Activated CD4-positive, alpha-beta T cell treated with anti-CD3 and anti-CD28 coated beads, Interleukin-10, Interleukin-2, amounts not matched to agents 100 ng/mL and 50 ng/mL, durations not matched to agents 16 hours and 8 hours (primary cell): ENCODE measurements at regions not wholly inside any gene's neighbourhood (a gene's known extent, or its start where the extent isn't known, plus 50 kb on each side); places are given as distances from the start of the nearest gene placed in this dataset.

Experiments
- DNase-seq: peaks from one replicate; pipeline ENCODE4 v3.0.0-alpha.2; 2020

DNA sequence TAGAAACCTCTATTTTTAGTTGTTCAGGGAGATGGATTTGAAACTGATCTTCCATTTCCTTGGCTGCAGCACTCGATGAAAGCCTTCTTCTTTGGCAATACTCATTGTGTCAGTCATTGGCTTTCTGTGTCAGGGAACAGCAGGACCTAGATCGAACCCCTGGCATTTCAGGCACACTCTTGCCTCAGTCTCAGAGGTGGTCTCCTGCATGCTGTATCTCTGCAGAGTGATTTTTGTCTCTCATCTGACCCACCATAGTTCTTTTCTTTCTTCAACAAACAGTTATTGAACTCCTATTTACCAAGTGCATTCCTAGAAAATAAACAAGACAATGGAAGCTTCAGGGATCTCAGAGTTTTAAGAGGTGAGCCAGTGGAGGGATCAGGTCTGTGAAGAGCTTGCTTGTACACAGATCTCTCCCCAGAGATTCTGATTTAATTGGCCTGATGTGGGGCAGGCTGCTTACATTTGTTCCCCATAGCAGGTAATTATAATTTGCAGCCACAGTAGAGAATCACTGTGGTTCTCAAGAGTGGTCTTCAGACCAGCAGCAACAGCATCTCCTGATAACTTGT is 473.1 kb upstream of the TCF4 start:
- DNase-seq: no peak

DNA sequence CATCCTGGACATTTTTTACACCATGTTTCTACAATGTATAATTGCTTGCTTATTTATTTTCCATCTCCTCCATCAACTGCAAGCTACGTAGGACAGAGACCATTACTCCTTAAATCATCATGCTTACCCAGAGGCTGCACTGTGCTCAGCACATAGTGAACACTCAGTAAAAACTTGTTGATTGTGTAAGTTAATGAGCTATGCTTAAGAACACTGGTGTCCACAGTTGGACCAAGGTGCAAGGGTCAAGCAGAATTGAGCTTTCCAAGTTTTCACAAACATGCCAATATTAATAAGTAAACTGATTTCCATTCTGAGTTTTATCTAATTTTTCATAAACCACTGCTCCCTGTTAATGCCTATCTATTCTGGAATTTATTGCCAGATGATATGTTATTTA is 464.2 kb upstream of the TCF4 start:
- DNase-seq: no peak

DNA sequence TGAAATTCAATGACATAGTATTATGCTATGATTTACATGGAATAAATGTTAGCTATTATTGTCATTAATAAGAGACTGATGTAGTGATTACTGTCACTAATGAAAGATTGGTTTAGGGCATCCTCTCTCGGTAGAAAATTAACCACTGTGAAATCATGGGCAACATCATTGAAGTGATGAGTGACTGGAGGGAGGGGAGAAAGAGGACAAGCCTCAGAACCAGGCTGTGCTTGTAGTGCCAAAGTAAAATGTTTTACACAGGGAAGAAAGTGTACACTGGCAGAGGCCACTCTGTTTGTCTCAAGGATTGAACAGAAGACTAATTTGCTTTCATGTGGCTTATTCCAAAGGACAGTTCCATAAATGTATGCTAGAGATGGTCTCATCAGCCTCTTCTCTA is 456.2 kb upstream of the TCF4 start:
- DNase-seq: no peak

DNA sequence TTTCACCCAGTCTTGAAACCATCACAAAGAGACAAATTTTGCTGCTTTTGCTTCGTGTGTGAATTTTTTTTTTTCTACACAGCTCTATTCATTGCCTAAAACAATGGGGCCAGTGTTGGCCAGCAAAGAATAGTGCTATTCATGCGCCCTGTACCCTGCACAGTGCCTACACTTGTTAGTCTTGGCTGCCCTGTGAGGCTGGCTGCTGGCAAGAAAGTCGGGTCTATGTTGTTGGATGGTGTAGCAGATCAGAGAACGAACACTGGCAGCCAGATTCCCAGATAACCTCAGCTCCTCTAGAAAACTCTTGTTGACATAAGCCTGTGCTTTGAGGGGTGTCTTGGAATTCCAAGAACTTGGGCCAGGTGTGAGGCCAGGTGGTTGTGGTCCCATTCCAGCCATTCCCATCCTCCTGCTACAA is 455.7 kb upstream of the TCF4 start:
- DNase-seq: no peak

DNA sequence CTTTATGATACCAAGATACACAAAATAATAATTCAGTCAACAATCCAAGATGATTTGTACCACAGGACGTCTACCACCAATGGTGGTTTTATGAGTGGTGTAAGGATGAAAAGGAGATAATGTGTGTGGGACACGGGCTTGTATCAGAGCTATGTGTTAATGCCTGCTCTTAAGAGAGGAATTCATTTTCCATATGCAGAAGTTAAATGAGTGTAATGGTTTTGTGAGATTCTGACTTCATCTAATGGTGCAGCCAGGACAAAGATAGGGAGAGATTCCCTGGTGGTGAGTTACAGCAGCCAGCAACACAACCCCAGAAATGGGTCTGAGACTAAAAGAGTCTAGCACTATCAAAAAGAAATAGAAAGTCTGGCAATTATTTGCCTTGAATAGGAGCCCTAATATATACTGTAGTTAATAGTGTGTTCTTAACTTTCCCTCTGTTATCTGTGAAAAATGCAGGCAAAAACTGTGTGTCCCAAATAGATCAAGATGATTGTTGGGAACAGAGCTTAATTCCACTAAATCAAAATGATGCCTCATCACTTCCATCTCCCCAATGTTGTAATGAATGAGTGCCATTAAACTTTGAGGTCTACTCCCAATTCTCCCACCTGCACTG is 455.0 kb upstream of the TCF4 start:
- DNase-seq: no peak

DNA sequence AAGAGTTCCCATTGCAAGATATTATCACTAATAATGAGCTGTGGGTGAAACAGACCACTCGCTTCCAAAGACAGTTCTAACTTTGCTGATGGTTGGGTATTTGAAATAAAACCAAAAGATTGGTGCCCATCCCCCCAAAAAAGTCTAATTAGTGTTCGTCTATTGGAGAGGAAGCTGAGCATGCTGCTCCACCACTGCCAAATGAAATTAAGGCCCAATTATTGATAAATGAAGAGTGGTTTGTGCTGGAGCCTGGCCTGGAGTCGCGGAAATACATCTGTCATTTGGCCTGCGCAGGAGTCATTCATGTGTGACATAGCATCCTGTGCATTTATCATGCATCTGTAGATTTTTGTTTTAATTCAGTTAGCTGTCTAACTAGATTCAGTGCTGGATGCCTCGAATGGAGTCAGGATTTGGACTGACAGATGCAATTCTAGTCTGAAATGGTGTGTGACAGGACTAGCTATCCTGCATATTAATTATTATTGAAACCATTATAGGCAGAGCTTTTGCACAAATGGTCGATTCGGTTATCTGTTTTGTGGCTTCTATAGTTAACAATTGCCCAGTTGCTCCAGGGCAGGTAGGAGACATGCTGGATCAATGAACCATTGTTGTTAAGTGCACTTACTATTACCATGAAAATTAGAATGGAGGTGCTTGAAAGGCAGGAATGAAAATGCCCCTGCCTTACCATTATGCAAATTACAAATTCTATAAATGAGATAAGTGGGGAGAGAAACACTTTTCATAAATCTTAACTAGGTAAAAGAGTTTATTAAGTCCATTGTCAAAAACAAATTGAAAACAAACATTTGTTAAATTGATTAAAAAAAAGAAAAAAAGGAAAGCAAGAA is 450.4 kb upstream of the TCF4 start:
- no peak for DNase-seq

DNA sequence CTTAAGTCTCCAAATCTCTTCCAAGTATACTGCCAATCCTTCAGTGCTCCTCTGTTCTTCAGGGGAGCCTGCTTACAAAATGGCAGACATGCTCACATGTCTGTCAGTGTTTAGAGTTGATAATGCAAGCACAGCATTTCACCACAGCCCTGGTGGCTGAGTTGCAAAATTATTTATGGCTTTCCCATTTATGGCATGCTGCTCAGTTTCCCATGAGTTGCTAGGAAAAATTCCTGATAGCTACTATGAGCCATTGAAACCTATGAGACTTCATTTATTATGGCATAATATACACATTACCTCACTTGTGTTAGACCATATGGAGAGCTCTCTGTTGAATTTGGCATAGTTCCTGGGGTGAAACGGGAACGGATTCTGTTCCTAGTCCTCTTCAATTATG is 448.7 kb upstream of the TCF4 start:
- DNase-seq: no peak

DNA sequence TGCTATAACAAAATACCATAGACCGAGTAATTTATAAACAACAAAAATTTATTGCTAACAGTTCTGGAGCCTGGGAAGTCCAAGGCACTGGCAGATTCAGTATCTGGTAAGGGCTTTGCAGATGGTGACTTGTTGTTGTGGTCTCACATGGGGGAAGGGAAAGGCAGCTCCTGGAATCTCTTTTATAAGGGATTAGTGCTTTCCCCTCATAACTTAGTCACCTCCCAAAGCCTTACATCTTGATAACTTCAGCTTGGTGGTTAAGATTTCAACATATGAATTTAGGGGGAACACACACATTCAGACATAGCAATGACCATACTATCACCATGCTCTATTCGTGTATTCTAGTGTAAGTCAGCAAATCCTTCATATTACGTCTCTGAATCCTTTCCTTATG is 447.6 kb upstream of the TCF4 start:
- DNase-seq: no peak

DNA sequence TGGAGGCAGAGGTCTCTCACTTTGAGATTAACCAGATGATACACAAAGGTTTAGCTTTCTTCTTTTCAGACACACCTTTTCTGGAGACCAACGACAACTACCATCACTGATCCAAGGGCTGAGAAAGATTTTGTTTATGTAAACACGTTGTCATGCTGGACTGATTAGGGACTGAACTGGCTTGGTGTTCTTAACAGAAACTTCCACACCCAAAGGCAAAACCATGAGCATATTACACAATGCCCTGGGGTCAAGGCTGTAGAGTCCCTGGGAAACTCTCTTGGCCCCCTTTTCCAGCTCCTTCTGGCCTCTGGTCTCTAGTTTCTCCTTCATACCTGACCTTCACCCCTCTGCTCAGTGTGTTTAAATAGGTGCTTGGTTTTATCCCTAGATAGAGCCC is 447.0 kb upstream of the TCF4 start:
- DNase-seq: no peak

DNA sequence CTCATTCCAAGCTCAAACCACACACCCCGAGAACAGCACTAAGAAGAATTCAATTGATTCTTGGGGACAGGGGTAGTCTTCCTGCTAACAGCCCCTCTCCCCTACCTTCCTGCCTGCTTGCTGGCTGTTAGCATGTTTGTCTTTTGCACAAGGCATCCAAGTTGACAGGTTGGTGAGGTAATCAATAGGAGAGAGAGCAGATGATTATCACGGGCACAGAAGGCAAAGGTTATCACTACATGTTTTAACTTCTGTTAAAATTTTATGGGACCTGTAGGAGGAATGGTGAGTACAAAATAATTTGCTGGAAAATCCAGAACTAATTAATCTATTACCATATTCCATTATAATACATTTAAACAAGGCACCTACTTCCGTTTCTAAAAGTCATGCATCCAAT is 442.1 kb upstream of the TCF4 start:
- no peak for DNase-seq

DNA sequence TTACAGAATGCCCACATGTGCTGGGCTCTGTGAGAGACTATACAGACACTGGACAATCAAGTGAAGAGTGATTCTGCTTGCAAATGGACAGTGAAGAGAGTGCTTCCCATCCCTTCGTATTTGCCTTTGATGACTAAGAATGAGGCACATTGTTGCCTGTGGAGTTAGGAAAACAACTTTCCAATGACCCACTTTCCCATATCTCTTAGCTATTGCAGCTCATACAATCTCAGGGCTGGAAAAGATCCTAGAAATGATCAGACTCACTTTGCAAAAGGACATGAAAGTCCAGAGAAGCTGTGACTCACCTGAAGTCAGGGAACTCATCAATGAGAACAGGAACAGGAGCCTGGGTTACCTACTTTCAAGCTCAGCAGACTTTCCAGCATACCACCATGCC is 440.5 kb upstream of the TCF4 start:
- DNase-seq: no peak

DNA sequence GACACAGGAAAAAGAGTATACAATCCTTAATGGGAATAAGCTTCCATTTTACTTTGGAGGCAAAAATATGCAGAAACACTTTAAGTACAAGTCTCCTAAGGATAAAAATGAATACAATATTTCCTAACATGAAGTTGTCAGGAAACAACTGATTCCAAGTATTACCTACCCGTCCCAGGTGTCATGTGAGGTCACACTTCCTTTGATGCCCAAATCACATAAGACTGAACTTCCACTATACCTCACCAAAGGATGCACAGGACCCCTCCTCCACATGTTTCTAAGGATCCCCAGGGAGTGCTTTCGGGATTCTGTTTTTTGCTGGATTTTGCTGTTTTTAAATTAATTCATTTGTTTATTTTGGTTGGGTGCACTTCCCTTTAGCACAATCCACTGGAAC is 438.5 kb upstream of the TCF4 start:
- no peak for DNase-seq

DNA sequence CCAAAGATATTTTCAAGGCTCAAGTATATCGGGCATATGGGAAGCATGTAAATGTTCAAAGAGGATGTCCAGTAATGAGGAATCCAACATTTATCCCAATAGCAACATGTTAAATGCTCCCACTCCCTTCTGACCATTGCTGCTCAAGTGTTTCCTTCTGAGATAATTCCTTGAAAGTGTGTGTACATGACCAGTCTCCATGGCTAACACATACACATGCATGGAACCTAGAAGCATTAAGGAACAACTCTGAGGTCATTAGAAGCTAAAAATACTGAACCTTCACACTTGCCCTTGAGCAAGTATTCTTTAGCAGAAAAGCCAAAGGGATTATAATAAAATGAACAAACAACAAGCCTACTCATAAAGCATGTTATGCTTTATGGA is 433.8 kb upstream of the TCF4 start:
- no peak for DNase-seq

DNA sequence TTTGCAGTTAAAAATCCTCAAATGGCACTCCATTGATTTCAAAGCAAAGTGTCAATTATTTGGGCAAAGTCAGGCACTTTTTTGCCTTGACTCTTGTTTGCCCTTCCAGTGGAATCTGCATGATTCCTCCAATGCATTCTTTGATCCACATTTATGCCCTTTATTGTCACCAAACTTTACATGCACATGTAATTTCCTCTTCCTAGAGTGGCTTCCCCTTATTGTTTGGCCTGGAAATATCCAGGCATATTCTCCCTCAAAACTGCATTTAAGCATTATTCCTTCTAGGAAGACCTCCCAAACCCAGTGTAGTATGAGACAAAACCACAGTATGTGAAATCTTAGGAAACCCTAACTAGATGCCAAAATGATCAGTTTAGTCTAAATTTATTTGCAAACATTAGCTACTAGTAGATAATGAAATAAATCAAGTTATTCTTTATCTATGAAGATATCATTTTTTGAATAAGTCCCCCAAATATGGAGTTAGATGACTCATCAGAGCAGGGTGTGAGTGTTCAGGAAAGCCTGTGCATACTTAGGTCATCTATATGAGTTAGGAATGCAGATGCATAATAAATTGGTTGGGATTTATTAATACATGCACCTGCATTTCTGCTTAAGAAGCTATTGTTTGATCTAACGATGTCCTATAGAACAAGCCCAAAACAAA is 433.3 kb upstream of the TCF4 start:
- no peak for DNase-seq

DNA sequence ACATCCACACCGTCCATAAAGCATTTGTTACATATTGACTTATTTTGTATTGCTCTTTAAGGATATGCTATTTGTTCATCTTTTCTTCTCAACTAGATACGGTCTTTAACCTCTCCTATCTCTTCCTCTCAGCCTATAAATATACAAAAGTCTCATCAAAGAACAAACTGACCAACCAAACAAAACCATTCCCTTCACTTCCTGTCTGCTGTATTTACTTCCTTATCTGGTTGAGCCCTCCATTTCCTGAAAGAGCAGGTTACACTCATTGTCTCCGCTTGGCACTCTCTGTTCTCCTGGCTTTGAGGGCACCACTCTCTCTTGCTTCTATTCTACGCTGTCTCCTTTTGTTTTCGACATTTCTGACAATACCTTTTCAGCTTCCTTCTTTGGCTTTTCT is 431.9 kb upstream of the TCF4 start:
- no peak for DNase-seq

DNA sequence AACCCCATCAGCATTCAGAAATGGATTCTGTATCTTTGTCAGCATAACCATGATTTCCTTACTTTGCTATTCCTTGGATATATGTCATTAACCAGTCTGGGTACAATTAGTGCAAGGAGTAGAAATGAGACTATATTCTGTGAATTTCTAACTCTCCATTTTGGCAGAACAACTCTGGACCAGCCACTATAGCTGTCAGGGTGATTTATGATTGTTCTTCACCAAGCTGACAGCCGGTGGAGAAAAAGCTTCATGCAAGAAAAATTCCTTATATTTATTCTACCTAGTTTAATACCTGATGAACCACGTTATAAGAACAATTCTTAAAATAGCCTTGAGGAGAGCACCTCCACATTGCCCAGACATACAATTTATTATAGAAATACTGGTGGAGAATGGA is 431.2 kb upstream of the TCF4 start:
- no peak for DNase-seq

DNA sequence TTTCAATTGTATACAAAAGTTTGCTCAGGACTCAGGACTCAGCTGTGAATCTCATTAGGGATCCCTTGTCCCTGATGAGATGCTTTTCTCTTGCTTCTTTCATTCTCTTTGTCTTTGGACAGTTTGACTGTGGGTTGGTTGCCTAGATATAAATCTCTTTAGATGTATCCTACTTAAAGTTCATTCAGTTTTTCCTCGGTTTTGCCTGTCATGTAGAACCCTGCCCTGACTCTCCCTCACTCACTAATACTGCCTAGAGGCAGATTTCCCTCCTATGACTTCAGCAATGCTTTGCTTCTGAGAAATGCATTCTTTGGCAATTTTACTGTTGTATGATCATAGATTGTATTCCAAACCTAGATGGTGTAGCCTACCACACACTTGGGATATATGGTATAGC is 421.4 kb upstream of the TCF4 start:
- no peak for DNase-seq

DNA sequence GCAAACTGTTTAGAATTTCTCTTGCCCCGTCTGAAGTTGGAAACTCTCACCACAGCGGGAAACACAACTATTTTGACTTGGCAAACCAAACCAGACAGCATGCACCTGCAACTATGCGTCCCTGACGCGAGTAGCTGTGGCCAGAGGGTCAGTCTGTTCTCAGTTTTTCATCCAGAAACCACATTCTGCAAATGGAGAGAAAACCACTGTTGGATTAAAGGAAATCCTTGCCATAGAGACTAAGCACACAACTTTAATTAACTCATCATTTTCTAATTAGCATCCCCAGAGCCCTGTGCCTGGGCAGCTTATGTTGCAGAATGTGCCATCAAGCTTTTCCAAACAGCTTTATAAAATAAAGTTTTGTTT is 415.7 kb upstream of the TCF4 start:
- no peak for DNase-seq

DNA sequence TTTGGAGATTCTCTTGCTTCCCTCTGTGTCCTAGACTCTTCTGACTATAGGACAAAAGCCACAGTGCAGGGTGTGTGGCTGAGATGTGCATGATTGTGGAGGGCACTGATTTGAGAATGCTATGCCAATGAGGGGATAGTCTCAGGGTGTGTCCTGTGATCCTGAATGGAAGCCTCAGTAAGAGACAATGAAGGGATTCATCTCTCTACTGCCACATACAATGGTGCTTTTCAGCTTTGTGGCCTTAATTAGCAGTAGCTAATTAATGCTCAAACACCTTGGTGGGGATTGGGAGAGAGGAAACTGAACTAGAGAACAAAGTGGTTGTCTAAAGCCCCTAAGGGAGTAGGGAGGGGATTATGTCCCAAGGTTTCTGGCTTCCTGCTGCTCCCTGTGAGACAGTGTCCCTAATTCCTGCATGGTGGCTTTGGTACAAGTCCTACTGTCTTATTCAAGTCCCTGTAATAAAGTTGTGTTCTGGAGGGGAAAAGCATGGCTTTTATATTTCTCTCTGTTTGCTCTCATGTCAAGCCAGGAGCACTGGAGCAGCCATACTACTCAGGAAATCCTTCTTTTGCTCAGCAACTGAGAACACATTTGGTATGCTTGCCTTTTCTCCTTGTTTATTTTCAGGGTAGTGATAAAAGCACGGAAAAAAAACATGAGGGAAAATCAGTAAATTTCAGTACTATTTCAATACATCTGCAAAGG is 415.2 kb upstream of the TCF4 start:
- no peak for DNase-seq

DNA sequence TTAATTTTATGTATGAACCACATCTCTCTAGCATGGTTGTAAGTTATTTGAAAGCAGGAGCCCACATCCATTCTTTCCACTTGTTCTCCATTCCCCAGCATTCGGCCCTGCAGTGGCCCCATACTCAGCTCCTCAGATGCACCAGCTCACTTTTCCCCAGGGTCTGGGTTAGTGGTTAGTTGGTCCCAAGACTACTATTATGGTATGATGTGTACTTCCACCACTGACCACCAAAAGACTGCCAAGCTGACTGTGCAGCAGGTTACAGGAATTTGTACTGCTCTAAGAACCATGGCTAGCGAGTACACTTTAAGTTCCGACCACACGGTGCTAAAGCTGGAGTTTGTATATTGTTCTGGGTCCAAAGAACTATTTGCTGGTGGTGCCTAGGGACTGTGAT is 413.6 kb upstream of the TCF4 start:
- DNase-seq: no peak

DNA sequence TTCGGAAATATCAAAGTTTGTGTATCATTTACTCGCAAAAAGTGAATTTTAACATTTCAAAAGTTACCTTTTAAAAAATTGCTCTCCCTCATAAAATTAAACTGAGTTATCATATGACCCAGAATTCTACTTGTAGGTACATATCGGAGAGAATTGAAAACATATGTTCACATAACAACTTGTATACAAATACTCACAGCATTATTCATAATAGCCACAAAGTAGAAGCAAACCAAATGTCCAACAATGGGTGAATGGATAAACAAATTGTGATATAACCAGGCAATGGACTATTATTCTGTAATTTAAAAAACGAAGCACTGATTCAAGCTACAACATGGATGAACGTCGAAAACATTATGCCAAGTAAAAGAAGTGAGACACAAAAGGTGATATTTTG is 412.0 kb upstream of the TCF4 start:
- no peak for DNase-seq

DNA sequence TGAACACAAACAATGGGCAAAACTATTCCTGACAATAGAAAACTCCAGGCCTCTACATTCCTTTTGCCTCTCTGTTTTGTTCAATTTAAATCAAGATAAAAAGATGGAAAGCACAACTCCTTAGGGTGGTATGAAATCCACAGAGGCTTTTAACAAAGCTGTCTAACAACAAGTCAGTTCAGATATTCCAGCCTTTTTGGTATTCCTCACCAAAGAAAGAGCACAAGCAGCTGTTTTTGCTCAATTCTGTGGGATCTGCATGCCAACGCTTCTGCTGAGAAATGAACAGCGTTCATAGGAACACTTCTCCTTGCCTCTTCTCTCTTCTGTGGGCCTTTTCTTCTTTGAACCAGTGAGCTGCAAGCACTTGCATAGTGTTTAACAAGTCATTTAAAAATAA is 411.6 kb upstream of the TCF4 start:
- no peak for DNase-seq

DNA sequence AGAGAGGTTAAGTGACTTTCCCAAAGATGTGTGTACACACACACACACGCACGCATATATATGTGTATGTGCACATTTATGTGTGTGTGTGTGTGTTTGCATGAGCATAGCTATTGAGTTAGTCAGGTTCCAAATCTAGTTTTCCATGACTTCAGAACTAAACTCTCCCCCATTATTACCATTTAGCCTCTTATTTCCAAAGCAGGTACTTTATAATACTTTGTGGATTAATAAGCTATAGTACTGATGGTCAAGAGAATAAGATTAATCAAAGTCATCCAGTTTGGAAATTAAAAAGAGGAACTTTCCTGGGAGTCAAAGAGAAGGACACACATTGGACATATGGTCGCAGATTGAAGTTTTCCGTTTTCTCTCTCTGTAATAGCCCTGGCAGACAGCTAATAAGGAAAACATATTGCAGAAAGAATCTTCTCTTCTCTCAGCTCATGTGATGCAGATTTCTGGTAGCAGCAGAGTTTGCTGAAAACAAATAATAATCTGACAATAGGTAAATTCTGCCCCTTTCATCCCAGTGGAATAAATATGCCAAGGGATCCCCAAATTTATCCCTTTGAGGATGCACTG is 410.9 kb upstream of the TCF4 start:
- no peak for DNase-seq
